ENCODE measurements at regions not wholly inside any gene's neighbourhood (a gene's known extent, or its start where the extent isn't known, plus 50 kb on each side); places are given as distances from the start of the nearest gene placed in this dataset.

- DNase-seq: no peak
These were observed 49.9 kb upstream of the AMN1 start for GRCh38 chr12:31778687-31779086.
